ENCODE measurements at regions not wholly inside any gene's neighbourhood (a gene's known extent, or its start where the extent isn't known, plus 50 kb on each side); places are given as distances from the start of the nearest gene placed in this dataset.

GRCh38 chr9:84393266-84393950 lies 52.9 kb upstream of the SLC28A3 start:
- ATAC-seq (ENCODE audit: low read depth) (no peak), DNase-seq (ENCODE audit: low spot score) (no peak)
- no peaks in the 10 kb centered on the region for H3K9me3 ChIP-seq (ENCODE audit: severe bottlenecking)
- H3K36me3 ChIP-seq (ENCODE audit: low read depth): no peaks in the 10 kb centered on the region
- no peaks in the 10 kb centered on the region for H3K27me3 ChIP-seq (ENCODE audit: insufficient read depth, poor library complexity, severe bottlenecking)
- no peak overlapping the region for H3K4me3 ChIP-seq (ENCODE audit: severe bottlenecking)
- H3K4me1 ChIP-seq (ENCODE audit: insufficient read depth, poor library complexity, severe bottlenecking): no peaks in the 10 kb centered on the region
- TF ChIP-seq, protein P1, sequence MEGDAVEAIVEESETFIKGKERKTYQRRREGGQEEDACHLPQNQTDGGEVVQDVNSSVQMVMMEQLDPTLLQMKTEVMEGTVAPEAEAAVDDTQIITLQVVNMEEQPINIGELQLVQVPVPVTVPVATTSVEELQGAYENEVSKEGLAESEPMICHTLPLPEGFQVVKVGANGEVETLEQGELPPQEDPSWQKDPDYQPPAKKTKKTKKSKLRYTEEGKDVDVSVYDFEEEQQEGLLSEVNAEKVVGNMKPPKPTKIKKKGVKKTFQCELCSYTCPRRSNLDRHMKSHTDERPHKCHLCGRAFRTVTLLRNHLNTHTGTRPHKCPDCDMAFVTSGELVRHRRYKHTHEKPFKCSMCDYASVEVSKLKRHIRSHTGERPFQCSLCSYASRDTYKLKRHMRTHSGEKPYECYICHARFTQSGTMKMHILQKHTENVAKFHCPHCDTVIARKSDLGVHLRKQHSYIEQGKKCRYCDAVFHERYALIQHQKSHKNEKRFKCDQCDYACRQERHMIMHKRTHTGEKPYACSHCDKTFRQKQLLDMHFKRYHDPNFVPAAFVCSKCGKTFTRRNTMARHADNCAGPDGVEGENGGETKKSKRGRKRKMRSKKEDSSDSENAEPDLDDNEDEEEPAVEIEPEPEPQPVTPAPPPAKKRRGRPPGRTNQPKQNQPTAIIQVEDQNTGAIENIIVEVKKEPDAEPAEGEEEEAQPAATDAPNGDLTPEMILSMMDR (IDR thresholded peaks at IDR 0.05; ENCODE audit: poor library complexity, severe bottlenecking): no peak
- no peak overlapping the region for H3K27ac ChIP-seq (ENCODE audit: poor library complexity, severe bottlenecking)

DNA sequence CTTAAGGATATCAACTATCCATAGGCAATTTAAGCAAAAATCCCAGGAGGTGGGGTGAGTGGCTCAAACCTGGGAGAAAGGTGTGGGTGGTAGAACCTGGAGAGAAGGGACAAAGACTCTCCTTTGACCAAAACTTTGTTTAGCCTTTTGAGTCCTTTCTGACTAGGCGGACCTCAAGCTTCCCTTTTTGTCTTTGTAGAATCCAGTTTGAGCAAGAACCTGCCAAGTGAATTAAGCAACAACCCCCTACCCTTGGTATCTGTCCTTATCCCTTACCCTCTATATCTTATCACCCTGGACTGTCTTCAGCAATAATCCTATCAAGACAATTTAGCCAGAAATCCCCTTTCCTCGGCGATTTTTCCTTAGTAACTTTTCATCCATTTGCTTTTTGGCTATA lies 53.5 kb upstream of the SLC28A3 start:
- H3K27ac ChIP-seq (ENCODE audit: poor library complexity, severe bottlenecking): no peak overlapping the region
- H3K36me3 ChIP-seq (ENCODE audit: low read depth): no peaks in the 10 kb centered on the region
- H3K4me1 ChIP-seq (ENCODE audit: insufficient read depth, poor library complexity, severe bottlenecking): no peaks in the 10 kb centered on the region
- H3K4me3 ChIP-seq (ENCODE audit: severe bottlenecking): no peak overlapping the region
- ATAC-seq (ENCODE audit: low read depth) (no peak), DNase-seq (ENCODE audit: low spot score) (no peak)
- no peaks in the 10 kb centered on the region for H3K27me3 ChIP-seq (ENCODE audit: insufficient read depth, poor library complexity, severe bottlenecking)
- H3K9me3 ChIP-seq (ENCODE audit: severe bottlenecking): no peaks in the 10 kb centered on the region
- TF ChIP-seq, protein P1 (IDR thresholded peaks at IDR 0.05; ENCODE audit: poor library complexity, severe bottlenecking): no peak

DNA sequence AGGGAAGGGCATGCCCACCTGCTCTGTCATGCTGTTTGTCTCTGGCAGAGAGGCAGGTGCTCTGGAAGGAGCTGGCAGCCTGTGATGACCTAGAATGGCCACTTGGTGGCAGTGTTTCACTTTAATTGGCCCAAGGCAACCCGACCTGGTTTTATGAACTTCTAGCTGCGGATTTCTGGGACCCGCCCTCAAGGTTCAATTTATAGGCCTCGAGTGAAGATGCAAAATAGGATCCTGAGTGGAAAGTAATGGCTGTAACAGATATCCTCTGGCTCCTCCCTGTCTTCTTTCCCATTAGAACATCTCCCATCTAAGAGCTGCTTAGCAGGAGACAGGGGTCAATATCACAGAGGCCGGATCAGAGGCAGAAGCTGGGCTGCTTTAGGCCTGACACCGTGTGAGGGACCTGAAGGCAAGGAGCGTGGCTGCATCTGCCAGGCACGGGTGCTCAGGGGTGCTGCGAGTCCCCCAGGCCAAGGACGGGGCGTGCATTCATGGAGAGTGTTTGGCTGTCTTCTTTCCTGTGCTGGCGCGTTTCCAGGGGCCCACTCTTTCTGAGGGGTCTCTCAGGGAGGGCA lies 56.7 kb upstream of the SLC28A3 start:
- H3K27ac ChIP-seq (ENCODE audit: poor library complexity, severe bottlenecking): no peak overlapping the region

GRCh38 chr9:84397822-84398221 lies 57.3 kb upstream of the SLC28A3 start:
- Histone ChIP-seq H3K4me3 (ENCODE audit: severe bottlenecking) (no peak overlapping the region), H3K36me3 (ENCODE audit: low read depth) (no peaks in the 10 kb centered on the region), H3K27me3 (ENCODE audit: insufficient read depth, poor library complexity, severe bottlenecking) (no peaks in the 10 kb centered on the region), H3K4me1 (ENCODE audit: insufficient read depth, poor library complexity, severe bottlenecking) (no peaks in the 10 kb centered on the region), H3K9me3 (ENCODE audit: severe bottlenecking) (no peaks in the 10 kb centered on the region), H3K27ac (ENCODE audit: poor library complexity, severe bottlenecking) (no peak overlapping the region)
- ATAC-seq (ENCODE audit: low read depth) (peak; percentile 63), DNase-seq (ENCODE audit: low spot score) (no peak)
- TF ChIP-seq, protein P1 (IDR thresholded peaks at IDR 0.05; ENCODE audit: poor library complexity, severe bottlenecking): no peak

More for the DNA sequence above, 56.7 kb upstream of the SLC28A3 start:
- H3K4me3 ChIP-seq (ENCODE audit: severe bottlenecking): no peak overlapping the region
- H3K27me3 ChIP-seq (ENCODE audit: insufficient read depth, poor library complexity, severe bottlenecking): no peaks in the 10 kb centered on the region
- H3K4me1 ChIP-seq (ENCODE audit: insufficient read depth, poor library complexity, severe bottlenecking): no peaks in the 10 kb centered on the region
- no peaks in the 10 kb centered on the region for H3K36me3 ChIP-seq (ENCODE audit: low read depth)
- DNase-seq (ENCODE audit: low spot score): no peak
- H3K9me3 ChIP-seq (ENCODE audit: severe bottlenecking): no peaks in the 10 kb centered on the region
- ATAC-seq (ENCODE audit: low read depth): peak; percentile 82
- TF ChIP-seq, protein P1 (IDR thresholded peaks at IDR 0.05; ENCODE audit: poor library complexity, severe bottlenecking): peak; percentile 83

DNA sequence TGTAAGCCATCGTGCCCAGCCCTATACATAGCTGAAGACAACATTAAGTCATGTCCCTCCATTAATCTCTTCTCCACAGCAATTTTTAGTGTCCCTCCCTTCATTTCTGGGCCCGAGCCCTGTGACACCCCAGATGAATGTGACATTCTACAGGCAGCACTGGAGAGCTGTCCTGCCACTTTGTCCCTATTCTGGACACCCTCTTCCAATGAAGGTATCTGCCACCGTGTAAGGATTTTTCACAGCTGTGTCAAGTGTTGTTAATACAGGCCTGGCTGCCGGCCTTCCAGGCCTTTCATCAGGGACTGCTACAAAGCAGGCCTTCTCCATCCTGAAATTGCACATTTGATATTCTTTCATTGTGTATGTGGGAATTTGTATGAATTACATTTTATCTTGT lies 62.0 kb upstream of the SLC28A3 start:
- ATAC-seq (ENCODE audit: low read depth): no peak

More for the DNA sequence above, 62.0 kb upstream of the SLC28A3 start:
- Histone ChIP-seq H3K36me3 (ENCODE audit: low read depth) (no peaks in the 10 kb centered on the region), H3K27ac (ENCODE audit: poor library complexity, severe bottlenecking) (no peak overlapping the region), H3K4me3 (ENCODE audit: severe bottlenecking) (no peak overlapping the region), H3K4me1 (ENCODE audit: insufficient read depth, poor library complexity, severe bottlenecking) (no peaks in the 10 kb centered on the region), H3K27me3 (ENCODE audit: insufficient read depth, poor library complexity, severe bottlenecking) (no peaks in the 10 kb centered on the region), H3K9me3 (ENCODE audit: severe bottlenecking) (no peaks in the 10 kb centered on the region)
- DNase-seq (ENCODE audit: low spot score): no peak
- TF ChIP-seq, protein P1 (IDR thresholded peaks at IDR 0.05; ENCODE audit: poor library complexity, severe bottlenecking): no peak
